HEK293T (cell line): ENCODE measurements at regions not wholly inside any gene's neighbourhood (a gene's known extent, or its start where the extent isn't known, plus 50 kb on each side); places are given as distances from the start of the nearest gene placed in this dataset.
A peak's percentile ranks its signal among the peaks of the same experiment; 100 is the strongest.

Experiments
- CTCF ChIA-PET: fragments of 350-600 bp; formaldehyde crosslinking; extraction: SDS; loops from one replicate; lab custom pipeline; 2021; ENCODE audit warnings: antibody characterized with exemption, inconsistent platforms; lab: Yijun Ruan, JAX
- POLR2A ChIA-PET: fragments of 350-600 bp; formaldehyde crosslinking; extraction: SDS; loops from one replicate; lab custom pipeline; 2020; ENCODE audit warnings: antibody characterized with exemption, inconsistent platforms; lab: Yijun Ruan, JAX
- DNase-seq: peaks from one replicate; pipeline ENCODE4 v3.0.0; 2012; ENCODE audit warnings: mixed read lengths; ENCODE audit errors: extremely low spot score
- ARNT ChIP-seq: fragments of 450-650 bp; IDR thresholded peaks from 2 replicates; pipeline ENCODE4 v1.6.1; 2017; ENCODE audit warnings: mild to moderate bottlenecking
- BHLHE40 ChIP-seq: fragments of 450-650 bp; IDR thresholded peaks from 2 replicates; pipeline ENCODE4 v1.6.1; 2016; ENCODE audit warnings: mild to moderate bottlenecking, moderate library complexity, borderline replicate concordance
- CTBP1 ChIP-seq: fragments of 450-650 bp; IDR thresholded peaks from 2 replicates; pipeline ENCODE4 v1.6.1; 2016; ENCODE audit warnings: borderline replicate concordance
- ELF4 ChIP-seq: fragments of 450-650 bp; IDR thresholded peaks from 2 replicates; pipeline ENCODE4 v1.6.1; 2017; ENCODE audit warnings: antibody characterized with exemption
- FOXA1 ChIP-seq: fragments of 450-650 bp; IDR thresholded peaks from 2 replicates; pipeline ENCODE4 v1.6.1; 2016; ENCODE audit warnings: mild to moderate bottlenecking
- FOXK2 ChIP-seq: fragments of 450-650 bp; IDR thresholded peaks from 2 replicates; pipeline ENCODE4 v1.6.1; 2016; ENCODE audit warnings: mild to moderate bottlenecking
- FOXM1 ChIP-seq: fragments of 450-650 bp; IDR thresholded peaks from 2 replicates; pipeline ENCODE4 v1.6.1; 2017; ENCODE audit warnings: mild to moderate bottlenecking, borderline replicate concordance
- HDGF ChIP-seq: fragments of 450-650 bp; IDR thresholded peaks from 2 replicates; pipeline ENCODE4 v1.6.1; 2017; ENCODE audit warnings: antibody characterized with exemption, borderline replicate concordance
- L3MBTL2 ChIP-seq: fragments of 450-650 bp; conservative IDR thresholded peaks from 2 replicates; pipeline ENCODE4 v1.6.1; 2016; ENCODE audit warnings: mild to moderate bottlenecking
- LEF1 ChIP-seq: fragments of 450-650 bp; IDR thresholded peaks from 2 replicates; pipeline ENCODE4 v1.6.1; 2017; ENCODE audit warnings: mild to moderate bottlenecking, borderline replicate concordance
- NFRKB ChIP-seq: fragments of 450-650 bp; IDR thresholded peaks from 2 replicates; pipeline ENCODE4 v1.6.1; 2016; ENCODE audit warnings: mild to moderate bottlenecking, moderate library complexity
- SP1 ChIP-seq: fragments of 450-650 bp; IDR thresholded peaks from 2 replicates; pipeline ENCODE4 v1.6.1; 2017
- TARDBP ChIP-seq: fragments of 450-650 bp; IDR thresholded peaks from 2 replicates; pipeline ENCODE4 v1.6.1; 2016
- ZNF384 ChIP-seq: fragments of 450-650 bp; IDR thresholded peaks from 2 replicates; pipeline ENCODE4 v1.6.1; 2016
- TF ChIP-seq, protein P1 (sequence below): fragments of 450-650 bp; IDR thresholded peaks from 2 replicates; pipeline ENCODE4 v1.6.1; 2016

DNA sequence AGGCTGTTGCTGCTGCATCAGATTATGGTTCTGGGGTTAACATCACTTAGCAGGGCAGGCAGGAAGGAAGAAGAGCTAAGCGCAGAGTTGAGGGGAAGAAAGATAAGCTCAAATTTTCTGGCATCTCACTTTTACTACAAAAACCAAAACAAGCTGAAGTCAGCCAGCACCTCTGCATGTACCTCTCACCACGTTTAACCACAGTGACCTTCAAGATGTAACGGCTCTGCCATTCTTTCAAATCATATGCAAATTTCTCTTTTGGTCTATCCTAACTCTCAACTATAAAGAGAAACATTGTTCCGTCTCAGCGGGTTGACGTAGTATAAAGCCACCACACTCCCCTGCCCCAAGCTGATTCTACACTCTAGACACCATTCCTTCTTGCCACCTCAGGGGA lies 154.4 kb downstream of the OMA1 start:
- no peak for DNase-seq
- POLR2A ChIA-PET, result no interaction called here
- no peak for TF ChIP-seq ARNT
- CTCF ChIA-PET, result no interaction called here

DNA sequence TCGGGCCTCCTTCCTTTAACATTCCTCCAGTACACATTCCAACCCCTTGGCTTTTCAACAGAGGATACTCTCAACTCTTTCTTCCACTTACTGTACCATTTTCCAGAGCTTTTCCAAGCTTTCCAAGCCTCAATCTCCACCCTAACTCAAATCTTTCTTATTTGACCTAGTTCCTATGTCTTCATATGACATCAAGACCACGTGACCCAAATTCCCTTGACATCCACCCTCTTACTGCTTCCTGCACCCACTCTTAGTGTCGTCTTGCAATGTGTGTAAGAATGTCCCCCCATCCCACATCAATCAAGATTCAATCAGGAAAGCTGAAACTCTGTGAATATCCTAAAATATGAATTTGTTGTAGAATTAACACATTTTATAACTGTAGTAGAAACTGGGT lies 155.0 kb downstream of the OMA1 start:
- ChIA-PET CTCF (no interaction called here), POLR2A (no interaction called here)
- no peak for DNase-seq
- TF ChIP-seq BHLHE40 (no peak), NFRKB (no peak), FOXK2 (no peak), CTBP1 (no peak)
- TF ChIP-seq, protein P1, sequence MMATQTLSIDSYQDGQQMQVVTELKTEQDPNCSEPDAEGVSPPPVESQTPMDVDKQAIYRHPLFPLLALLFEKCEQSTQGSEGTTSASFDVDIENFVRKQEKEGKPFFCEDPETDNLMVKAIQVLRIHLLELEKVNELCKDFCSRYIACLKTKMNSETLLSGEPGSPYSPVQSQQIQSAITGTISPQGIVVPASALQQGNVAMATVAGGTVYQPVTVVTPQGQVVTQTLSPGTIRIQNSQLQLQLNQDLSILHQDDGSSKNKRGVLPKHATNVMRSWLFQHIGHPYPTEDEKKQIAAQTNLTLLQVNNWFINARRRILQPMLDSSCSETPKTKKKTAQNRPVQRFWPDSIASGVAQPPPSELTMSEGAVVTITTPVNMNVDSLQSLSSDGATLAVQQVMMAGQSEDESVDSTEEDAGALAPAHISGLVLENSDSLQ, result no peak

DNA sequence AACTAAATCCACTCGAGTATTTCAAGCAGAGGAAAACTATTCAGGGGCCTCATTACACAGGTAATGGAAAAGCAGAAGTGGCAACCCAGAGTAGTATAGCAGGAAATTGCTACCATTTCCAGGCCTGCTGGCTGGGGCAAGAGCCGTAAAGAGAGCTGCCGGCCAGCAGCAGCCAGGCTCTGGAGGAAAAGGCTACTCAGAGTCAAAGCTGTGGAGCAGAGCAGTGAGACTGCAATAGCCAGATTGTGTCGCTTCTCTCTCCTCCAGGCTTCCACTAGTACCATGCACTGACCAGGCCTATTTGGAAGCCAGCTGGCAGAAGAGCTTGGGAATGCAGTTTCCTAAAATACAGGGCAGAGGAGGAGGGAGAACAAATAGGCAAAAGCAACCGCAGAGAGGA lies 155.5 kb downstream of the OMA1 start:
- DNase-seq, result no peak
- TF ChIP-seq FOXA1, result no peak
- CTCF ChIA-PET, result no interaction called here

DNA sequence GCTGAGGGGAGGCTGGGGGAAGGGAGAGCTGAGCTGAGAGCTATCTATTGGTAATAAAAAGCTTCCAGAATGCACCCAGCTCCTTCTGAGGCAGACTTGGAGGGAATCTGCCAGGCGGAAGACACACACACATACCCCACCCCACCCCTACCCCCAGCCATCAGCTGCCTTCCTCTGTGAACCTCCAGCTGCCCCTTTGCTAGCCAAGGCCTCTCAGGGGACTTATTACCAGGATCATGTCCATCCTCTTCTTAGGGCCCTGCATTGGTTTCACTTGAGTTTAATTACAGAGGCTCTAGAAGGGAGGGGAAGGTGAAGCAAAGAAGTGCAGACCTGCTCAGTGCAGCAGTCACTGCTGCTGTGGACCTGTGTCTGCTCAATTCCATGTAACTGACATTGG lies 156.4 kb downstream of the OMA1 start:
- no peak for DNase-seq
- ChIA-PET CTCF (no interaction called here), POLR2A (interaction anchor here (0.7 kb wide), 1 partner anchor 10 kb away, joined by 3 read pairs; no protein-coding TSS in a partner anchor)
- TF ChIP-seq ARNT, result no peak
- TF ChIP-seq FOXK2, result no peak
- TF ChIP-seq ELF4, result no peak
- no peak for TF ChIP-seq HDGF
- no peak for TF ChIP-seq SP1
- TF ChIP-seq, protein P1, result no peak
- no peak for TF ChIP-seq CTBP1
- no peak for TF ChIP-seq FOXM1

More for the DNA sequence above, 155.5 kb downstream of the OMA1 start:
- POLR2A ChIA-PET, result no interaction called here

DNA sequence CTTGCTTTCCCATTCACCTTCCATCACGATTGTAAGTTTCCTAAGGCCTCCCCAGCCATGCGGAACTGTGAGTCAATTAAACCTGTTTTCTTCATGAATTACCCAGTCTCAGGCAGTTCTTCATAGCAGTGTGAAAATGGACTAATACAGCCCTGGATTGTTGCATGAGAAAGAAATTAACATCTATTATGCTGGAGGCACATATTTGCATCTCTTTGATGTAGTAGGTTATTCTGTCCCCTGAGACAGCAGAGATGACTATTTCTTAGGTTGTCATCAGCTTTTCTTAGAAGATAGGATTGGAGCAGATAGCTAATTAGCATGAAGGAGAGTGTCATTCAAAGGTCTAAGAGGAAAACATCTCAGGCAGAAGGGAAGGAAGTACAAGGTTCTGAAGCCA lies 166.2 kb downstream of the OMA1 start:
- TF ChIP-seq ELF4, result no peak
- no peak for TF ChIP-seq TARDBP
- no peak for TF ChIP-seq FOXA1
- TF ChIP-seq HDGF, result no peak
- TF ChIP-seq NFRKB, result no peak
- no peak for TF ChIP-seq LEF1
- no peak for TF ChIP-seq CTBP1
- TF ChIP-seq L3MBTL2, result no peak
- ChIA-PET CTCF (interaction anchor here (0.5 kb wide), 1 partner anchor 154 kb away, joined by 3 read pairs; no protein-coding TSS in a partner anchor), POLR2A (interaction anchor here (0.7 kb wide), 1 partner anchor 9 kb away, joined by 3 read pairs; no protein-coding TSS in a partner anchor)
- no peak for DNase-seq

DNA sequence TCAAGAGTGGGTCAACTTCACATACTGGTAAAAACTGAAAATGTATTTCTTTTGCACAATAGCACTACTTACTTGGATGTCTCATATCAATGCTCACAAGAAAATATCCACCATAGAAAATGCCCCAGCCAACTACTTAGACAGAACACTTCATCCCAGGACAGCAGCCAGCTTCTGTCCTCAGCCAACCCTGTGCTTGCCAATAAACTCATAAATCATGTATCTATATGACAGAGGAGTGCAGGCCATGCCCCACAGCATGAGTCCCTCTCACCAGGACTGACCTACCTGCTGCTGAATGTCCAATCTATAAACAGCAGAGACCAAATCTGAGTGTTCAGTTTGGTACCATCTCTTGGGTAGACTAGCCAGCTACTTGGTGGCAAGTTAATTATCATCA lies 179.3 kb downstream of the OMA1 start:
- no peak for TF ChIP-seq FOXA1
- TF ChIP-seq, protein P1, result peak; percentile 31; the same call in 1 of the 2 replicates
- no peak for DNase-seq
- CTCF ChIA-PET, result no interaction called here
- POLR2A ChIA-PET, result no interaction called here

DNA sequence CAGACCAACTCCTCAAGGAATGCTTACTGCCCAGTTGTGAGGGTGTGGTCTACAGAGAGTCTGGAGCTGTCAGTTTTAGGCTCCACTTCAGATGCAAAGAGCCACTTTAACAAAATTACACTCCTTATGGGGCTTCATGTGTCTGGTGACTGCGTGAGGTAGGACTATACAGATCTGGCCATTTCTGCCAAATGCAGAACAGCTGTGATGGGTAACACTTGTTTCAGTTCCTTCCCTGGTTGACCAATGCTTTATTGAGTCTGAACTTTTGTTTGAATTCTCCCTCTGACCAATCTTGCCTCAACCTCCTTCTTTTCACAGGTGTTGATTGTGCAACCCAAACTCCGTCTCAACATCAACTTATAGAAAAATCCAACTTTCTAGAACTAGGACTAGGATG lies 181.2 kb downstream of the OMA1 start:
- ChIA-PET CTCF (no interaction called here), POLR2A (no interaction called here)
- no peak for DNase-seq
- no peak for TF ChIP-seq SP1
- TF ChIP-seq BHLHE40, result no peak
- no peak for TF ChIP-seq NFRKB
- TF ChIP-seq ELF4, result no peak

DNA sequence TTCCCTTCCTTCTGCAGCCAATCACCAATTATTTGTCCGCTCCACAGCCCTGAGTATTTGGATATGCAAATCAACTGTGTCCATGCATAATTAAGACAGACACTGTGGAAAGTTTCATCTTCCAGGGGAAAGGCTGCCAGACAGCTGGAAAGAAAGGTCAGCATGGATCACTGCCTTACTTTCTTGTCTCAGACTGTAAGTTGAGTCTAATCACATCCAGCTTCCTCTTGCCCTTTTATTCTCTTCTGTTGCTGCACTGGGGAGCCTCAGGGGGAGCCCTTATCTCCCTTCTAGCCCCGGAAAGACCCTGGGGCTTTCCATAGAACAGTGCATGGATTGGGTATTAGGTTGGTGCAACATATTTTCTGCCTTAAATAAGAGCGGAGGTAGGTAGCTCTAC lies 182.9 kb downstream of the OMA1 start:
- no peak for TF ChIP-seq LEF1
- no peak for TF ChIP-seq TARDBP
- no peak for TF ChIP-seq CTBP1
- TF ChIP-seq SP1, result no peak
- no peak for TF ChIP-seq ZNF384
- no peak for TF ChIP-seq L3MBTL2
- TF ChIP-seq FOXM1, result no peak
- TF ChIP-seq ELF4, result no peak
- TF ChIP-seq BHLHE40, result no peak
- no peak for TF ChIP-seq HDGF
- no peak for TF ChIP-seq NFRKB
- DNase-seq, result no peak
- ChIA-PET CTCF (no interaction called here), POLR2A (no interaction called here)
